GM12892 (cell line): ENCODE measurements at regions not wholly inside any gene's neighbourhood (a gene's known extent, or its start where the extent isn't known, plus 50 kb on each side); places are given as distances from the start of the nearest gene placed in this dataset.

Experiments
- POLR2A ChIP-seq: IDR thresholded peaks from 2 replicates; pipeline ENCODE4 v1.6.1; 2011; ENCODE audit warnings: low read depth, low read length, control low read depth
- POLR2AphosphoS5 ChIP-seq: IDR thresholded peaks from 2 replicates; pipeline ENCODE4 v1.6.1; 2011; ENCODE audit warnings: low read depth, low read length, control low read depth
- TAF1 ChIP-seq: IDR thresholded peaks from 2 replicates; pipeline ENCODE4 v1.6.1; 2011; ENCODE audit warnings: low read depth, mild to moderate bottlenecking, control low read depth, low read length, borderline replicate concordance

- TF ChIP-seq POLR2AphosphoS5 (no peak), TAF1 (no peak), POLR2A (no peak)
These were observed 237.2 kb downstream of the NPHP4 start for GRCh38 chr1:5754817-5755551.
